ENCODE measurements at regions not wholly inside any gene's neighbourhood (a gene's known extent, or its start where the extent isn't known, plus 50 kb on each side); places are given as distances from the start of the nearest gene placed in this dataset.
A peak's percentile ranks its signal among the peaks of the same experiment; 100 is the strongest.

- no peaks in the 10 kb centered on the region for H3K9me3 ChIP-seq
- WGBS, 2 donors: 93 to 95% methylated on average over 4 of the region's 4 CpGs
- H3K27ac ChIP-seq: no peak overlapping the region
- DNase-seq (ENCODE audit: low spot score in 2 of 2): no peak
- peaks cover 0 to 22% (median 6%) of the 10 kb centered on the region in 4 donors for H3K4me1 ChIP-seq
- no peak overlapping the region for H3K4me3 ChIP-seq
- no peaks in the 10 kb centered on the region for H3K36me3 ChIP-seq
- no peak for TF ChIP-seq CTCF (IDR thresholded peaks at IDR 0.05)
- no peaks in the 10 kb centered on the region for H3K27me3 ChIP-seq
Measured at GRCh38 chr3:23000371-23000770, 202.8 kb upstream of the UBE2E2 start.

- no peaks in the 10 kb centered on the region for H3K9me3 ChIP-seq
- no peak for DNase-seq (ENCODE audit: low spot score in 2 of 2)
- H3K27me3 ChIP-seq: no peaks in the 10 kb centered on the region
- TF ChIP-seq CTCF (IDR thresholded peaks at IDR 0.05) (no peak), POLR2A (IDR thresholded peaks at IDR 0.05) (no peak), EP300 (IDR thresholded peaks at IDR 0.05) (no peak)
- no peak overlapping the region for H3K4me3 ChIP-seq
- peaks cover 0 to 16% (median 6%) of the 10 kb centered on the region in 4 donors for H3K4me1 ChIP-seq
- WGBS, 2 donors: 82 to 95% methylated on average over 1 of the region's 1 CpG
- H3K27ac ChIP-seq: peak overlapping the region in 2 of 4 donors; percentile 69 to 73
- no peaks in the 10 kb centered on the region for H3K36me3 ChIP-seq
Measured at GRCh38 chr3:23002151-23002550, 201.0 kb upstream of the UBE2E2 start.

GRCh38 chr3:23002836-23003732, 200.0 kb upstream of the UBE2E2 start:
- 40 to 43% methylated on average over 15 of the region's 15 CpGs for WGBS, 2 donors
- H3K4me3 ChIP-seq: no peak overlapping the region
- H3K27ac ChIP-seq: peak overlapping the region in 2 of 4 donors; percentile 69 to 73
- H3K36me3 ChIP-seq: no peaks in the 10 kb centered on the region
- no peaks in the 10 kb centered on the region for H3K9me3 ChIP-seq
- no peaks in the 10 kb centered on the region for H3K27me3 ChIP-seq
- peak in 1 of 2 donors; percentile 55 for DNase-seq (ENCODE audit: low spot score in 2 of 2)
- no peak for TF ChIP-seq CTCF (IDR thresholded peaks at IDR 0.05)
- peak in 1 of 2 donors; percentile 43 for TF ChIP-seq EP300 (IDR thresholded peaks at IDR 0.05)
- H3K4me1 ChIP-seq: peaks cover 0 to 16% (median 6%) of the 10 kb centered on the region in 4 donors

GRCh38 chr3:23003733-23004046, 199.4 kb upstream of the UBE2E2 start:
- 95 to 97% methylated on average over 4 of the region's 4 CpGs for WGBS, 2 donors
- H3K36me3 ChIP-seq: no peaks in the 10 kb centered on the region
- H3K4me3 ChIP-seq: no peak overlapping the region
- H3K27ac ChIP-seq: peak overlapping the region in 2 of 4 donors; percentile 69 to 73
- no peaks in the 10 kb centered on the region for H3K9me3 ChIP-seq
- no peaks in the 10 kb centered on the region for H3K27me3 ChIP-seq
- DNase-seq (ENCODE audit: low spot score in 2 of 2): no peak
- TF ChIP-seq CTCF (IDR thresholded peaks at IDR 0.05) (no peak), EP300 (IDR thresholded peaks at IDR 0.05) (no peak), POLR2A (IDR thresholded peaks at IDR 0.05) (no peak)
- peaks cover 0 to 16% (median 6%) of the 10 kb centered on the region in 4 donors for H3K4me1 ChIP-seq

GRCh38 chr3:23004971-23005370, 198.2 kb upstream of the UBE2E2 start:
- Histone ChIP-seq H3K4me1 (peaks cover 0 to 16% (median 6%) of the 10 kb centered on the region in 4 donors), H3K9me3 (no peaks in the 10 kb centered on the region), H3K27me3 (no peaks in the 10 kb centered on the region), H3K36me3 (no peaks in the 10 kb centered on the region), H3K27ac (no peak overlapping the region), H3K4me3 (no peak overlapping the region)
- no peak for TF ChIP-seq POLR2A (IDR thresholded peaks at IDR 0.05)
- TF ChIP-seq CTCF (IDR thresholded peaks at IDR 0.05): no peak
- TF ChIP-seq EP300 (IDR thresholded peaks at IDR 0.05): no peak
- DNase-seq (ENCODE audit: low spot score in 2 of 2): no peak
- WGBS, 2 donors: 61 to 78% methylated on average over 5 of the region's 5 CpGs
